NCI-H2081 (cell line): ENCODE measurements at regions not wholly inside any gene's neighbourhood (a gene's known extent, or its start where the extent isn't known, plus 50 kb on each side); places are given as distances from the start of the nearest gene placed in this dataset.
"Not testable (repeated sequence)": the region's sequence is repeated elsewhere in the genome, so short reads cannot be mapped to it uniquely, and the experiment has no call there.

Experiments
- DNase-seq, 2 experiments: peaks; one replicate each; lab custom pipeline; 2025; lab: John Stamatoyannopoulos, UW

- DNase-seq, result no peak
These were observed 636.3 kb upstream of the SOX9 start for GRCh38 chr17:71484546-71484945.

GRCh38 chr17:71485426-71485825 lies 635.4 kb upstream of the SOX9 start:
- no peak for DNase-seq

- DNase-seq, result no peak
These were observed 634.6 kb upstream of the SOX9 start for GRCh38 chr17:71486261-71486660.

- DNase-seq, result no peak
These were observed 632.0 kb upstream of the SOX9 start for GRCh38 chr17:71488851-71489250.

GRCh38 chr17:71494062-71494855 lies 626.6 kb upstream of the SOX9 start:
- no peak for DNase-seq

GRCh38 chr17:71495420-71495819 lies 625.4 kb upstream of the SOX9 start:
- DNase-seq, result no peak

- DNase-seq, result no peak
These were observed 624.3 kb upstream of the SOX9 start for GRCh38 chr17:71496552-71496951.

- DNase-seq, result no peak
These were observed 619.9 kb upstream of the SOX9 start for GRCh38 chr17:71500761-71501555.

- no peak for DNase-seq
These were observed 619.1 kb upstream of the SOX9 start for GRCh38 chr17:71501711-71502110.

- DNase-seq, result no peak
These were observed 618.4 kb upstream of the SOX9 start for GRCh38 chr17:71502443-71502842.

- DNase-seq, result no peak
These were observed 616.9 kb upstream of the SOX9 start for GRCh38 chr17:71503710-71504465.

- DNase-seq, result no peak
These were observed 615.6 kb upstream of the SOX9 start for GRCh38 chr17:71505200-71505599.

GRCh38 chr17:71505981-71506380 lies 614.8 kb upstream of the SOX9 start:
- DNase-seq, result no peak

GRCh38 chr17:71511266-71511995 lies 609.4 kb upstream of the SOX9 start:
- peak in 1 of 2 experiments; percentile 33 for DNase-seq

GRCh38 chr17:71513725-71514124 lies 607.1 kb upstream of the SOX9 start:
- not testable (repeated sequence) for DNase-seq

GRCh38 chr17:71516149-71516548 lies 604.7 kb upstream of the SOX9 start:
- DNase-seq, result peak in 1 of 2 experiments; percentile 35

- DNase-seq, result no peak
These were observed 601.5 kb upstream of the SOX9 start for GRCh38 chr17:71519285-71519684.

GRCh38 chr17:71521724-71522123 lies 599.1 kb upstream of the SOX9 start:
- no peak for DNase-seq

- no peak for DNase-seq
These were observed 598.4 kb upstream of the SOX9 start for GRCh38 chr17:71522383-71522782.

GRCh38 chr17:71527311-71527710 lies 593.5 kb upstream of the SOX9 start:
- no peak for DNase-seq

- no peak for DNase-seq
These were observed 592.6 kb upstream of the SOX9 start for GRCh38 chr17:71528210-71528609.

- DNase-seq, result no peak
These were observed 590.6 kb upstream of the SOX9 start for GRCh38 chr17:71530248-71530647.
